ENCODE measurements at regions not wholly inside any gene's neighbourhood (a gene's known extent, or its start where the extent isn't known, plus 50 kb on each side); places are given as distances from the start of the nearest gene placed in this dataset.

GRCh38 chrY:7417946-7418345 lies 506.4 kb upstream of the AMELY start:
- Histone ChIP-seq H3K4me1 (no peaks in the 10 kb centered on the region), H3K4me3 (no peak overlapping the region), H3K36me3 (no peaks in the 10 kb centered on the region), H3K27ac (no peak overlapping the region), H3K9me3 (no peaks in the 10 kb centered on the region), H3K27me3 (no peaks in the 10 kb centered on the region)
- no peak for ATAC-seq
- TF ChIP-seq EP300 (IDR thresholded peaks at IDR 0.05) = no peak
- no peak for TF ChIP-seq POLR2AphosphoS5 (IDR thresholded peaks at IDR 0.05)
- no peak for TF ChIP-seq POLR2A (IDR thresholded peaks at IDR 0.05)
- TF ChIP-seq CTCF (IDR thresholded peaks at IDR 0.05) = no peak
- WGBS, 2 donors (ENCODE audit: low coverage in 1 of 2) = 86% methylated on average over 15 of the region's 16 CpGs; no CpG with 5 or more reads in 1 of the 2 donors

GRCh38 chrY:7416406-7416805 lies 504.9 kb upstream of the AMELY start:
- no peak overlapping the region for H3K27ac ChIP-seq
- H3K4me1 ChIP-seq = no peaks in the 10 kb centered on the region
- H3K36me3 ChIP-seq = no peaks in the 10 kb centered on the region
- no peak overlapping the region for H3K4me3 ChIP-seq
- H3K9me3 ChIP-seq = no peaks in the 10 kb centered on the region
- WGBS, 2 donors (ENCODE audit: low coverage in 1 of 2) = 100% methylated on average over 1 of the region's 3 CpGs; no CpG with 5 or more reads in 1 of the 2 donors
- ATAC-seq = no peak
- TF ChIP-seq EP300 (IDR thresholded peaks at IDR 0.05) (no peak), POLR2AphosphoS5 (IDR thresholded peaks at IDR 0.05) (no peak), CTCF (IDR thresholded peaks at IDR 0.05) (no peak), POLR2A (IDR thresholded peaks at IDR 0.05) (no peak)
- H3K27me3 ChIP-seq = no peaks in the 10 kb centered on the region

- WGBS, 2 donors (ENCODE audit: low coverage in 1 of 2) = 96% methylated on average over 4 of the region's 7 CpGs; no CpG with 5 or more reads in 1 of the 2 donors
- no peak for ATAC-seq
- Histone ChIP-seq H3K36me3 (no peaks in the 10 kb centered on the region), H3K27ac (no peak overlapping the region), H3K4me3 (no peak overlapping the region), H3K9me3 (no peaks in the 10 kb centered on the region), H3K4me1 (no peaks in the 10 kb centered on the region), H3K27me3 (no peaks in the 10 kb centered on the region)
- TF ChIP-seq POLR2AphosphoS5 (IDR thresholded peaks at IDR 0.05) = no peak
These were observed 503.6 kb upstream of the AMELY start for GRCh38 chrY:7415157-7415633.

GRCh38 chrY:7390056-7390455 lies 478.5 kb upstream of the AMELY start:
- H3K27me3 ChIP-seq = no peaks in the 10 kb centered on the region
- ATAC-seq = no peak
- H3K4me1 ChIP-seq = no peaks in the 10 kb centered on the region
- H3K27ac ChIP-seq = no peak overlapping the region
- H3K4me3 ChIP-seq = no peak overlapping the region
- H3K36me3 ChIP-seq = no peaks in the 10 kb centered on the region
- TF ChIP-seq EP300 (IDR thresholded peaks at IDR 0.05) (no peak), POLR2AphosphoS5 (IDR thresholded peaks at IDR 0.05) (no peak), POLR2A (IDR thresholded peaks at IDR 0.05) (no peak), CTCF (IDR thresholded peaks at IDR 0.05) (no peak)
- WGBS, 2 donors (ENCODE audit: low coverage in 1 of 2) = 86% methylated on average over 1 of the region's 4 CpGs; no CpG with 5 or more reads in 1 of the 2 donors
- H3K9me3 ChIP-seq = peaks cover 0 to 18% (median 0%) of the 10 kb centered on the region in 3 donors

- 20% methylated on average over 6 of the region's 6 CpGs; no CpG with 5 or more reads in 1 of the 2 donors for WGBS, 2 donors (ENCODE audit: low coverage in 1 of 2)
- ATAC-seq = no peak
- Histone ChIP-seq H3K4me3 (no peak overlapping the region), H3K4me1 (no peaks in the 10 kb centered on the region), H3K9me3 (no peaks in the 10 kb centered on the region), H3K36me3 (peaks cover 0 to 5% of the 10 kb centered on the region in 2 donors), H3K27me3 (no peaks in the 10 kb centered on the region), H3K27ac (no peak overlapping the region)
- no peak for TF ChIP-seq POLR2A (IDR thresholded peaks at IDR 0.05)
- no peak for TF ChIP-seq POLR2AphosphoS5 (IDR thresholded peaks at IDR 0.05)
- TF ChIP-seq CTCF (IDR thresholded peaks at IDR 0.05) = no peak
- TF ChIP-seq EP300 (IDR thresholded peaks at IDR 0.05) = no peak
These were observed 471.4 kb upstream of the AMELY start for GRCh38 chrY:7382988-7383387.
